ENCODE measurements at regions not wholly inside any gene's neighbourhood (a gene's known extent, or its start where the extent isn't known, plus 50 kb on each side); places are given as distances from the start of the nearest gene placed in this dataset.

DNA sequence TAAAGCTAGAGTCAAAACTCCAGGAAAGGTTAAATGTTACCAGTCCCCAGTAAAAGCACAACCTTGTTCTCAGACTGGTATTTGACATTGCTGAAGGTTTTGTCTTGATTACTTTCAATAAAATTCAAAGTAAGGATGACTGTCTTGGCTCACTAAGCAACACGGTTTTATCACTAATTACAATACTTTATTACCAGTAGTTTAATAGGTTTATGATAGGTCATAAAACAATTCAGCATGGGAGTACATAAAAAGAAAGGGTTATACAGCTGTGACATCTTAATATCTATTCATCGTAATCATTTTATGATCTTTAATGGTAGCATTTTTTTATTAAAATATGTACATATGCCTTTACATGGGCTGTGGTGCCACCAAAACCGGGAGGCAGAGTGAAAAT lies 370.7 kb upstream of the IRX2 start:
- TF ChIP-seq, protein P1, sequence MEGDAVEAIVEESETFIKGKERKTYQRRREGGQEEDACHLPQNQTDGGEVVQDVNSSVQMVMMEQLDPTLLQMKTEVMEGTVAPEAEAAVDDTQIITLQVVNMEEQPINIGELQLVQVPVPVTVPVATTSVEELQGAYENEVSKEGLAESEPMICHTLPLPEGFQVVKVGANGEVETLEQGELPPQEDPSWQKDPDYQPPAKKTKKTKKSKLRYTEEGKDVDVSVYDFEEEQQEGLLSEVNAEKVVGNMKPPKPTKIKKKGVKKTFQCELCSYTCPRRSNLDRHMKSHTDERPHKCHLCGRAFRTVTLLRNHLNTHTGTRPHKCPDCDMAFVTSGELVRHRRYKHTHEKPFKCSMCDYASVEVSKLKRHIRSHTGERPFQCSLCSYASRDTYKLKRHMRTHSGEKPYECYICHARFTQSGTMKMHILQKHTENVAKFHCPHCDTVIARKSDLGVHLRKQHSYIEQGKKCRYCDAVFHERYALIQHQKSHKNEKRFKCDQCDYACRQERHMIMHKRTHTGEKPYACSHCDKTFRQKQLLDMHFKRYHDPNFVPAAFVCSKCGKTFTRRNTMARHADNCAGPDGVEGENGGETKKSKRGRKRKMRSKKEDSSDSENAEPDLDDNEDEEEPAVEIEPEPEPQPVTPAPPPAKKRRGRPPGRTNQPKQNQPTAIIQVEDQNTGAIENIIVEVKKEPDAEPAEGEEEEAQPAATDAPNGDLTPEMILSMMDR (IDR thresholded peaks at IDR 0.05), result no peak
- TF ChIP-seq, protein P2, sequence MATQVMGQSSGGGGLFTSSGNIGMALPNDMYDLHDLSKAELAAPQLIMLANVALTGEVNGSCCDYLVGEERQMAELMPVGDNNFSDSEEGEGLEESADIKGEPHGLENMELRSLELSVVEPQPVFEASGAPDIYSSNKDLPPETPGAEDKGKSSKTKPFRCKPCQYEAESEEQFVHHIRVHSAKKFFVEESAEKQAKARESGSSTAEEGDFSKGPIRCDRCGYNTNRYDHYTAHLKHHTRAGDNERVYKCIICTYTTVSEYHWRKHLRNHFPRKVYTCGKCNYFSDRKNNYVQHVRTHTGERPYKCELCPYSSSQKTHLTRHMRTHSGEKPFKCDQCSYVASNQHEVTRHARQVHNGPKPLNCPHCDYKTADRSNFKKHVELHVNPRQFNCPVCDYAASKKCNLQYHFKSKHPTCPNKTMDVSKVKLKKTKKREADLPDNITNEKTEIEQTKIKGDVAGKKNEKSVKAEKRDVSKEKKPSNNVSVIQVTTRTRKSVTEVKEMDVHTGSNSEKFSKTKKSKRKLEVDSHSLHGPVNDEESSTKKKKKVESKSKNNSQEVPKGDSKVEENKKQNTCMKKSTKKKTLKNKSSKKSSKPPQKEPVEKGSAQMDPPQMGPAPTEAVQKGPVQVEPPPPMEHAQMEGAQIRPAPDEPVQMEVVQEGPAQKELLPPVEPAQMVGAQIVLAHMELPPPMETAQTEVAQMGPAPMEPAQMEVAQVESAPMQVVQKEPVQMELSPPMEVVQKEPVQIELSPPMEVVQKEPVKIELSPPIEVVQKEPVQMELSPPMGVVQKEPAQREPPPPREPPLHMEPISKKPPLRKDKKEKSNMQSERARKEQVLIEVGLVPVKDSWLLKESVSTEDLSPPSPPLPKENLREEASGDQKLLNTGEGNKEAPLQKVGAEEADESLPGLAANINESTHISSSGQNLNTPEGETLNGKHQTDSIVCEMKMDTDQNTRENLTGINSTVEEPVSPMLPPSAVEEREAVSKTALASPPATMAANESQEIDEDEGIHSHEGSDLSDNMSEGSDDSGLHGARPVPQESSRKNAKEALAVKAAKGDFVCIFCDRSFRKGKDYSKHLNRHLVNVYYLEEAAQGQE (IDR thresholded peaks at IDR 0.05; ENCODE audit: insufficient read depth in 1 of 2, low read depth in 2 of 2, low read length in 1 of 2), result no peak
- TF ChIP-seq SIN3A (IDR thresholded peaks at IDR 0.05; ENCODE audit: borderline replicate concordance, insufficient read depth, low read depth, low read length) (no peak), POLR2AphosphoS5 (IDR thresholded peaks at IDR 0.05; ENCODE audit: low read depth, low read length) (no peak), TCF7L2 (IDR thresholded peaks at IDR 0.05; ENCODE audit: low read depth, low read length) (no peak)

Data from Panc1 (cell line).